HepG2 (cell line): ENCODE measurements at regions not wholly inside any gene's neighbourhood (a gene's known extent, or its start where the extent isn't known, plus 50 kb on each side); places are given as distances from the start of the nearest gene placed in this dataset.

Experiments used
- ATAC-seq: fragments of 200-7000 bp; cut with Tn5 transposase; 3 replicates; pipeline ENCODE4 v1.9.1; 2020; ENCODE audit warnings: mild to moderate bottlenecking, moderate library complexity
- BruUV-seq: library from RNA; stranded (reverse); fragments of 400-500 nt; replicated peaks from 2 replicates; lab custom pipeline; 2021; lab: Mats Ljungman, UMichigan
- CTCF ChIA-PET: fragments of 300-600 bp; formaldehyde crosslinking; extraction: SDS; loops from one replicate; lab custom pipeline; 2021; ENCODE audit warnings: low total read pairs, inconsistent platforms, low intra/inter-chr PET ratio; lab: Yijun Ruan, JAX
- POLR2A ChIA-PET: fragments of 350-600 bp; sonication (Branson Sonifier 250); formaldehyde crosslinking; loops from one replicate; lab custom pipeline; 2020; ENCODE audit warnings: antibody characterized with exemption, inconsistent platforms; lab: Yijun Ruan, JAX
- DNase-seq: peaks from one replicate; pipeline ENCODE4 v3.0.0-alpha.2; 2015; ENCODE audit warnings: low spot score
- FAIRE-seq: peaks from 3 replicates; lab custom pipeline; 2011; peaks lifted over from hg19 to GRCh38; lab: Jason Lieb, UNC
- H2AFZ ChIP-seq: one replicate; pipeline ENCODE4 v1.6.1; 2011; ENCODE audit warnings: low read length, inconsistent platforms
- H3K27ac ChIP-seq: fragments of 300-600 bp; 3 replicates; pipeline ENCODE4 v1.8.0; 2011; ENCODE audit warnings: mixed run types, mild to moderate bottlenecking, mixed read lengths, low read length, inconsistent platforms; ENCODE audit not compliant: insufficient read depth; ENCODE audit errors: extremely low read length
- H3K27me3 ChIP-seq, 2 experiments: fragments of 200-600 bp in 1 of 2; 2 replicates in 1 of 2; 3 replicates in 1 of 2; pipeline versions ENCODE4 v1.6.0 to v1.8.0; 2011; ENCODE audit warnings: low read length in 2 of 2, mild to moderate bottlenecking in 2 of 2, moderate library complexity in 2 of 2, inconsistent platforms in 1 of 2; ENCODE audit not compliant: insufficient read depth in 2 of 2, control insufficient read depth in 1 of 2
- H3K36me3 ChIP-seq, 2 experiments: fragments of 200-600 bp in 1 of 2; replicated peaks in 1 of 2; 2 replicates in 1 of 2; 3 replicates in 1 of 2; pipeline versions ENCODE4 v1.5.1 to v1.8.0; 2011; ENCODE audit warnings: low read length in 2 of 2, inconsistent platforms in 1 of 2; ENCODE audit not compliant: insufficient read depth in 2 of 2, control insufficient read depth in 1 of 2
- H3K4me1 ChIP-seq: 2 replicates; pipeline ENCODE4 v1.5.1; 2012; ENCODE audit warnings: low read length, inconsistent platforms; ENCODE audit not compliant: insufficient read depth
- H3K4me2 ChIP-seq: 2 replicates; pipeline ENCODE4 v1.6.0; 2011; ENCODE audit warnings: low read depth, low read length, inconsistent platforms
- H3K4me3 ChIP-seq, 3 experiments: fragments of 200-600 bp in 1 of 3; sonication (generic), shearing (Covaris generic) in 1 of 3; replicated peaks in 1 of 3; 2 replicates each; pipeline ENCODE4 v1.5.1; 2011 to 2016; ENCODE audit warnings: low read length in 3 of 3, inconsistent platforms in 2 of 3, low read depth in 2 of 3, mild to moderate bottlenecking in 2 of 3, control low read depth in 1 of 3, mixed read lengths in 1 of 3; ENCODE audit not compliant: insufficient read depth in 1 of 3
- H3K79me2 ChIP-seq: one replicate; pipeline ENCODE4 v1.6.1; 2011; ENCODE audit warnings: low read length, inconsistent platforms; ENCODE audit not compliant: insufficient read depth
- H3K9ac ChIP-seq: 2 replicates; pipeline ENCODE4 v1.6.0; 2011; ENCODE audit warnings: mild to moderate bottlenecking, low read depth, low read length, inconsistent platforms; ENCODE audit not compliant: insufficient read depth
- H3K9me3 ChIP-seq: 2 replicates; pipeline ENCODE4 v1.5.1; 2012; ENCODE audit warnings: mild to moderate bottlenecking, low read length
- H4K20me1 ChIP-seq: 2 replicates; pipeline ENCODE4 v1.6.0; 2011; ENCODE audit warnings: inconsistent platforms, mild to moderate bottlenecking, low read length, moderate library complexity; ENCODE audit not compliant: insufficient read depth
- GABPB1 ChIP-seq: IDR thresholded peaks from 2 replicates; pipeline ENCODE4 v1.6.1; 2016; ENCODE audit warnings: mild to moderate bottlenecking, missing genetic modification reagents, moderate library complexity, missing compliant biosample characterization
- RAD21 ChIP-seq: fragments of 450-650 bp; formaldehyde crosslinking; IDR thresholded peaks from 2 replicates; pipeline ENCODE4 v1.5.0; 2020; ENCODE audit warnings: mild to moderate bottlenecking
- SPEN ChIP-seq: sonication (generic); formaldehyde crosslinking; IDR thresholded peaks from 2 replicates; pipeline ENCODE4 v1.5.1; 2020; ENCODE audit warnings: low read depth, mild to moderate bottlenecking, missing genetic modification reagents
- SRF ChIP-seq: IDR thresholded peaks from 2 replicates; pipeline ENCODE4 v1.6.1; 2011; ENCODE audit warnings: mild to moderate bottlenecking, low read depth, low read length, moderate library complexity
- ZNF260 ChIP-seq: sonication (generic); formaldehyde crosslinking; IDR thresholded peaks from 2 replicates; pipeline ENCODE4 v1.4.0; 2020; ENCODE audit warnings: missing genetic modification reagents, low read depth, mild to moderate bottlenecking, borderline replicate concordance
- ZNF354B ChIP-seq: sonication (generic); formaldehyde crosslinking; IDR thresholded peaks from 2 replicates; pipeline ENCODE4 v1.8.0; 2022; ENCODE audit warnings: mild to moderate bottlenecking, missing genetic modification reagents
- ZNF629 ChIP-seq: sonication (generic); formaldehyde crosslinking; conservative IDR thresholded peaks from 2 replicates; pipeline ENCODE4 v1.5.0; 2020; ENCODE audit warnings: missing genetic modification reagents
- WGBS: methylation state at CpG from one replicate; pipeline ENCODE4 v1.1.6; 2017; ENCODE audit warnings: low lambda C conversion rate; 5-methylcytosine and 5-hydroxymethylcytosine counted together
- in situ Hi-C: cut with HindIII; loops from 2 replicates; pipeline ENCODE4 v1.10.0; 2017; ENCODE audit warnings: low pct_unique_long_range_greater_than_20kb; ENCODE audit not compliant: extremely low pct_ligation_motif_present
- intact Hi-C: fragments of 100-400 bp; cut with micrococcal nuclease; formaldehyde crosslinking; loops from one replicate; pipeline ENCODE4 v1.10.0; 2022; ENCODE audit not compliant: unreplicated experiment
- TF ChIP-seq, protein P1 (sequence below): sonication (generic); formaldehyde crosslinking; IDR thresholded peaks from 2 replicates; pipeline ENCODE4 v1.9.0; 2022; ENCODE audit warnings: missing genetic modification reagents, mild to moderate bottlenecking, borderline replicate concordance
- TF ChIP-seq, protein P2 (sequence below): sonication (generic); formaldehyde crosslinking; IDR thresholded peaks from 2 replicates; pipeline ENCODE4 v1.5.1; 2020; ENCODE audit warnings: mild to moderate bottlenecking, missing genetic modification reagents

DNA sequence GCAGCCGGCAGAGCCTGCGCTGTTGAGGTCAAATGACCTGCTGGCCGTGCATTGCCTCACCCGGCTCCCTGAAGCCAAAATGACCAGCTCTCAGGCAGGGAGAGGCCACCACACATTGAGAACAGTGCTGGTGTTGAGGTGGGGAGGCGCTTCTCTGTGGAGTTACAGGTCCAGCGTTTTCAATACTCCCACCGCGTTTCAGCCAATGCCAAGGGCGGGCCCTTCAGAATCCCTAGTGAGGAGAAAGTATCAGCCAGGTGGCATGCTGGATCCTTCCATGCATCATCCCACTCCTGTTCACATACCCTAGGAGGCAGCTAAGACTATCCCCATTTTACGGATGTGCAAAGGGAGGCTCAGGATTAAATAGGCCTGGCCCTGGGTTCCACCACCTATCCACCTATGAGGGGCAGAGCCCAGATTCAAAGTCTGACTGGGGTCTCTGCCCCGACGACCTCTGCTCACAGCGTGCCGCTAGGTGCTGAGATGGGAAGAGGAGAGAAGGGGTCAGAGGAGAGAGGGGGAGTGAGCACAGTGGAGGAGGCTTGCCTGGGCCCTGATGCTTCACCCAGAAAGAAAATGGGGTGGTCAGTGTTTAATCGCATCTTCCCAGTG, 137.6 kb upstream of the ID2 start:
- Histone ChIP-seq H4K20me1 (no peaks in the 10 kb centered on the region), H3K36me3 (no peaks in the 10 kb centered on the region), H3K4me2 (no peak overlapping the region), H3K27me3 (peaks cover 15 to 96% of the 10 kb centered on the region in 2 experiments), H3K9ac (no peak overlapping the region), H3K27ac (no peak overlapping the region)
- 55% methylated on average over 14 of the region's 15 CpGs for WGBS
- ATAC-seq, result no peak
- in situ Hi-C loops, result no loop called here
- DNase-seq, result no peak
- TF ChIP-seq ZNF260 (no peak), ZNF629 (CRISPR knock-in tag) (peak; percentile 66)
- TF ChIP-seq, all 625 proteins: peak for 1
- ChIA-PET CTCF (no interaction called here), POLR2A (interaction anchor here (1.0 to 1.3 kb wide), 2 partner anchors 30 to 138 kb away, joined by 5 to 6 read pairs; partner anchors contain the start of gene ID2)
- no peak overlapping the region for H2AFZ ChIP-seq
- H3K79me2 ChIP-seq, result no peaks in the 10 kb centered on the region
- BruUV-seq, result no TSS peak
- H3K9me3 ChIP-seq, result no peaks in the 10 kb centered on the region
- intact Hi-C loops, result no loop called here
- peaks cover 10% of the 10 kb centered on the region; the same call in 1 of the 2 replicates for H3K4me1 ChIP-seq
- FAIRE-seq, result no peak
- H3K4me3 ChIP-seq, result no peak overlapping the region

DNA sequence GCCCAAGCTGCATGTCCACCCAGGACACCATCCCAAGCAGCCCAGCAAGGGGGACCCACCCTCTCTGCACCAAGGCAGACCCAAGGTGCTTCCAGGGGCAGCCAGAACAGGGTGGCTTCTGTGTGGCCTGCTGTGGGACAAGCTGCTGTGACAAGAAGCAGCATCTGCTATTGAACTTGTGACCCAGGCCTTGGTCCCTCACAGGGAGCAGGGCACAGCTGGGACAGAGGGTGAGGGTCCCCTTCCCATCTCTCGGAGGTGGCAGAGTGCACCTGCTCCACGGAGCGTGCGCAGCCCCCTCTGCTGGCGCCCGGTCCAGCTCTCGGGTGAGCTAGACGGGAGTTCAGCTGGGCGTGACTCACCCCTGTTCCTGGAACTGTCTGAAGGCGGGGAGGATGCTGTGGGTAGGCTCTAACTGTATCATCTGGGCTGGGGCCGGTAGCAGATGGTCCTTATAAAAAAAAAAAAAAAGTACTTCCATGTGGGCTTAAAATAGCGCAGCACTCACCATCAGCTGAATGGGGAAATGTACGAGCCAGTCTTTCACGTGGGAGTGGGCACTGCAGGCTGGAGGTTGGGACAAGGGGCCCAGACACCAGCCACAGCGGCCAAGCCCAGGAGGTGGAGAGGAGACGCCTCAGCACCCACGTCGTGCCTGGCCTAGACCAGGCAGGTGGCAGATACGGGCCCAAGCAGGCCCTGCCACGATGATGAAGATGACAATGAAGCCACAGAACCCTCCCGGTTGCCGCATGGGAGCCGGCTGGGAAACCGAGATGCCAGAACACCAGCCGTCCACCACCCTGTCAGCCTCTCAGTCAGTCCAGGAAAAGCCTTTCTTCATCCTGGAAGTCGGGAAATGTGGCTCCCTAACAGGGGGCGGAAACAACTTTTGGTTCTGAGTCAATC, 136.8 kb upstream of the ID2 start:
- Histone ChIP-seq H3K4me3 (no peak overlapping the region), H3K27ac (no peak overlapping the region), H3K9me3 (no peaks in the 10 kb centered on the region), H3K9ac (no peak overlapping the region), H3K4me1 (peaks cover 10% of the 10 kb centered on the region; the same call in 1 of the 2 replicates), H3K27me3 (peaks cover 15 to 88% of the 10 kb centered on the region in 2 experiments), H4K20me1 (no peaks in the 10 kb centered on the region), H3K79me2 (no peaks in the 10 kb centered on the region), H3K4me2 (no peak overlapping the region), H2AFZ (no peak overlapping the region), H3K36me3 (no peaks in the 10 kb centered on the region)
- peak; percentile 81 for ATAC-seq
- POLR2A ChIA-PET, result interaction anchor here (1.0 to 1.3 kb wide), 2 partner anchors 29 to 137 kb away, joined by 5 to 6 read pairs; partner anchors contain the start of gene ID2
- intact Hi-C loops, result no loop called here
- CTCF ChIA-PET, result interaction anchor here (0.6 kb wide), 1 partner anchor 114 kb away, joined by 3 read pairs; no protein-coding TSS in a partner anchor
- DNase-seq, result peak; percentile 35
- in situ Hi-C loops, result no loop called here
- 39% methylated on average over 25 of the region's 27 CpGs for WGBS
- no TSS peak for BruUV-seq
- FAIRE-seq, result no peak
- TF ChIP-seq RAD21 (CRISPR knock-in tag) (peak; percentile 53), SRF (no peak), GABPB1 (CRISPR knock-in tag) (no peak), ZNF354B (CRISPR knock-in tag) (no peak), SPEN (0 out of 2 replicates have a peak, but pooled peaks have one; percentile 28)
- TF ChIP-seq, protein P1, sequence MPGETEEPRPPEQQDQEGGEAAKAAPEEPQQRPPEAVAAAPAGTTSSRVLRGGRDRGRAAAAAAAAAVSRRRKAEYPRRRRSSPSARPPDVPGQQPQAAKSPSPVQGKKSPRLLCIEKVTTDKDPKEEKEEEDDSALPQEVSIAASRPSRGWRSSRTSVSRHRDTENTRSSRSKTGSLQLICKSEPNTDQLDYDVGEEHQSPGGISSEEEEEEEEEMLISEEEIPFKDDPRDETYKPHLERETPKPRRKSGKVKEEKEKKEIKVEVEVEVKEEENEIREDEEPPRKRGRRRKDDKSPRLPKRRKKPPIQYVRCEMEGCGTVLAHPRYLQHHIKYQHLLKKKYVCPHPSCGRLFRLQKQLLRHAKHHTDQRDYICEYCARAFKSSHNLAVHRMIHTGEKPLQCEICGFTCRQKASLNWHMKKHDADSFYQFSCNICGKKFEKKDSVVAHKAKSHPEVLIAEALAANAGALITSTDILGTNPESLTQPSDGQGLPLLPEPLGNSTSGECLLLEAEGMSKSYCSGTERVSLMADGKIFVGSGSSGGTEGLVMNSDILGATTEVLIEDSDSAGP (CRISPR knock-in tag), result peak; percentile 33; the same call in 1 of the 2 replicates
- TF ChIP-seq, protein P2, sequence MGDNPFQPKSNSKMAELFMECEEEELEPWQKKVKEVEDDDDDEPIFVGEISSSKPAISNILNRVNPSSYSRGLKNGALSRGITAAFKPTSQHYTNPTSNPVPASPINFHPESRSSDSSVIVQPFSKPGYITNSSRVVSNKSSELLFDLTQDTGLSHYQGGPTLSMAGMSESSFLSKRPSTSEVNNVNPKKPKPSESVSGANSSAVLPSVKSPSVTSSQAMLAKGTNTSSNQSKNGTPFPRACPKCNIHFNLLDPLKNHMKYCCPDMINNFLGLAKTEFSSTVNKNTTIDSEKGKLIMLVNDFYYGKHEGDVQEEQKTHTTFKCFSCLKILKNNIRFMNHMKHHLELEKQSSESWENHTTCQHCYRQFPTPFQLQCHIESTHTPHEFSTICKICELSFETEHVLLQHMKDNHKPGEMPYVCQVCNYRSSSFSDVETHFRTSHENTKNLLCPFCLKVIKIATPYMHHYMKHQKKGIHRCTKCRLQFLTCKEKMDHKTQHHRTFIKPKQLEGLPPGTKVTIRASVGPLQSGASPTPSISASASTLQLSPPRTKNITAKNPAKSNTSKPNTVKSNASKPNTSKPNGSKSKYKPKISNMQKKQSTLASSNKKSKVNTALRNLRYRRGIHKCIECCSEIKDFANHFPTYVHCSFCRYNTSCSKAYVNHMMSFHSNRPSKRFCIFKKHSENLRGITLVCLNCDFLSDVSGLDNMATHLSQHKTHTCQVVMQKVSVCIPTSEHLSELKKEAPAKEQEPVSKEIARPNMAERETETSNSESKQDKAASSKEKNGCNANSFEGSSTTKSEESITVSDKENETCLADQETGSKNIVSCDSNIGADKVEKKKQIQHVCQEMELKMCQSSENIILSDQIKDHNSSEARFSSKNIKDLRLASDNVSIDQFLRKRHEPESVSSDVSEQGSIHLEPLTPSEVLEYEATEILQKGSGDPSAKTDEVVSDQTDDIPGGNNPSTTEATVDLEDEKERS (CRISPR knock-in tag), result 0 out of 2 replicates have a peak, but pooled peaks have one; percentile 63
